Left renal cortex interstitium (tissue), 4 donors: ENCODE measurements at regions not wholly inside any gene's neighbourhood (a gene's known extent, or its start where the extent isn't known, plus 50 kb on each side); places are given as distances from the start of the nearest gene placed in this dataset.
A peak's percentile ranks its signal among the peaks of the same experiment; 100 is the strongest.

ENCODE experiments used
- DNase-seq, 4 donors: peaks; one replicate each; pipeline ENCODE4 v3.0.0-alpha.2; 2013; ENCODE audit warnings: low read depth in 4 of 4, low spot score in 2 of 4, missing footprints in 1 of 4

GRCh38 chr2:52897511-52898044 is 870.0 kb upstream of the CHAC2 start:
- DNase-seq = no peak

GRCh38 chr2:52895726-52896340 is 871.8 kb upstream of the CHAC2 start:
- no peak for DNase-seq

GRCh38 chr2:52886556-52886955 is 881.0 kb upstream of the CHAC2 start:
- no peak for DNase-seq

GRCh38 chr2:52884761-52885352 is 882.7 kb upstream of the CHAC2 start:
- DNase-seq = no peak

DNA sequence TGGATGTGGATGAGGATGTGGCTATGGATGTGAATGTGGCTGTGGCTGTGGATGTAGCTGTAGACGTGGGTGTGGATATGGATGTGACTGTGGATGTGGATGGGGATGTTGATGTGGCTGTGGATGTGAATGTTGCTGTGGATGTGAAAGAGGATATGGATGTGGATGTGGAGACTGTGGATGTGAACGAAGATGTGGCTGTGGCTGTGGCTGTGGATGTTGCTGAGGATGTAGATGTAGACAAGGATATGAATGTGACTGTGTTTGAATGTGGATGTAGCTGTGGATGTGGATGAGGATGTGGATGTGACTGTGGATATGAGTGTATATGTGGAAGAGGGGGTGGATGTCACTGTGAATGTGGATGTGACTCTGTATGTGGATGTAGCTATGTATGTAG is 884.6 kb upstream of the CHAC2 start:
- DNase-seq = no peak

GRCh38 chr2:52881606-52882005 is 886.0 kb upstream of the CHAC2 start:
- no peak for DNase-seq

DNA sequence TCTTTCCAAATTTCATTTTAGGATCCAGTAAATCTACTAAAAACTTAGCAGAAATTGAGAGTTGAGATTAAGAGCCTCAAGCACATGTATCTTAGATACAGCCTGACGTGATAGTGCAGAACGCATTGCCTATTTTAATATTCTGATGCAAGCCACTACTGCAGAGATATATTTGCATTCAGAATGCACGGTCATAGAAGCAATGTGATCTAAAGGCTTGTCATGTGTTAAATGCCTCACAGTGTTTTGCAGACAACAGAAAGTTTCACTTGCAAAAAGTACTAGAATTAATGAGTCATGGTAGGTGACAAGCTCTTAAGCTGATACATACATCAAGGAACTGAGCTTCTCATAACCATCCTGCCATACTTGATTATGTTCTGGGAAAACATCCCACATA is 886.7 kb upstream of the CHAC2 start:
- no peak for DNase-seq

- no peak for DNase-seq
Measured at GRCh38 chr2:52879561-52879960, 888.0 kb upstream of the CHAC2 start.

GRCh38 chr2:52877703-52878102 is 889.9 kb upstream of the CHAC2 start:
- DNase-seq = no peak

DNA sequence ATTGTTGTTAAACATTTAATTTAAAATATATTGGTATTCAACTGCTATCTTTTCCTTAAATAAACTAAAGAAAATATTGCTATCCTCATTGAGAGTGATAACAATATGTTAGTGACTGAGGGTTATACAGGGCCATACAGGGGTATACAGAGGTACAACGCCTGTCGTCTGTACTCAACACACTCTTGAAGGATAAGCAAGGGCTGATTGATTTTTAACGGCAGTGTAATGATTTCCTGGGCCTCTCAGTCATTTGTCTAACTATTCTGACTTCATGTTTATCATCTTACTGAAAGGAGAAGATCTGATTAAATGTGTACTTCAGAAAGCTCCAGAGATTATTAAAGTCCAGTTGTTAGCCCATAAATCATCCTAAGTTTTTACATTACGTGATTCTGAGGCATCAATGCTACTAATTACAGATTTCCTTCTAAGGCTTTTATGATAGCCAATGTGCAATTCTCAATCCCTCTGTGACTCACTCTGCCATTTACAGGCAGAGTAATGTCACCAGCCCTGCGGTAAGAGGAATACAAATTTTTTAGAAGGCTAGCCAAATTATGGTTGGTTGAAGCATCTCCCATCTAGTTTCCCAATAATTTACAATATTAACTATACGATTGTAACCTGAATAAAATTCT is 893.0 kb upstream of the CHAC2 start:
- DNase-seq = no peak

DNA sequence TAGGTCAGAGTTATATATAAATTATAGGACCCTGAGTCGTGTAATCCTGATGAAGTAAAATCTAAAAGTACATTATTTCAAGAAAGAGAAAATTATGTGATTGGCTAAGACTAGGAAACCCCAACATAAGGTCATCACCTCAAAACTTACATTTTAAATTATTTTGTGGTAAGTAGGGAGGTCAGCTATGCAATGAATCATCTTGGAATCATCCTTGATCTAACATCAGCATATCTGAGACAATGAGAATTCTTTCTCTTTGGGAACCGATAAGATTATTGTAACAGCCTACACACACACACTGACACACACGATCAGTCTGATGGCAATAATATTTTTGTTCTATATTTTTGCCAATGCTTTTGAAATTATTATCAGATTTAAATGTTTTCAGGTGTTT is 904.8 kb upstream of the CHAC2 start:
- DNase-seq = no peak

GRCh38 chr2:52861596-52861995 is 906.0 kb upstream of the CHAC2 start:
- peak in 1 of 4 donors; percentile 3 for DNase-seq

GRCh38 chr2:52859065-52859464 is 908.5 kb upstream of the CHAC2 start:
- DNase-seq = no peak

- DNase-seq = no peak
Measured at GRCh38 chr2:52857722-52858121, 909.9 kb upstream of the CHAC2 start.

DNA sequence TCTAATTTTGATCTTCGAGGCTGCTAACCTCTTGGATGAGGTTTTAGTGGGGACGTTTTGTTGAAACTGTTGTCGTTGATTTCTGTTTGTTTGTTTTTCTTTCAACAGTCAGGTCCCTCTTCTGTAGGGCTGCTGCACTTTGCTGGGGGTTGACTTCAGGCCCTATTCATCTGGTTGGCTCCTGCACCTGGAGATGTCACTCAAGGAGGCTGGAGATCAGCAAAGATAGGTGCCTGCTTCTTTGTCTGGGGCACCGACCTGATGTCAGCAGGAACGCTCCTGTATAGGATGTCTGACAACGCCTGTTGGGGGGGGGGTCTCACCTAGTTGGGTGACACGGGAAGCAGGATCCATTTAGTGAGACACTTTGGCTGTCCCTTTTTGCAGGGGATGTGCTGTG is 915.6 kb upstream of the CHAC2 start:
- DNase-seq = no peak

- no peak for DNase-seq
Measured at GRCh38 chr2:52844701-52845423, 922.7 kb upstream of the CHAC2 start.

DNA sequence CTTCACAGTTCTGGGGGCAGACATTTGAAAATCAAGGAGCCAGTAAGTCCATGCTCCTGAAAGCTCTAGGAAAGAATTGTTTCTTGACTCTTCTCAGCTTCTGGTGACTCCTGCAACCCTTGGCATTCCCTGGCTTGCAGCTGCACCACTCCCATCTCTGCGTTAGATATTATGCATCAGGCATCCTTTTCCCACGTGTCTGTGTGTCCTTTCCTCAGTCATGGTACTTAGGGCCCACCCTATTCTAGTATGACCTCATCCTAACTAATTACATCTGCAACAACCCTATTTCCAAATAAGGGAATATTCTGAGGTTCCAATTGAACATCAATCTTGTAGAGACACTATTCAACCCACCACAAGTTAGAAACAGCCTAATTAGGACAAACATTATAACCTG is 931.7 kb upstream of the CHAC2 start:
- no peak for DNase-seq

DNA sequence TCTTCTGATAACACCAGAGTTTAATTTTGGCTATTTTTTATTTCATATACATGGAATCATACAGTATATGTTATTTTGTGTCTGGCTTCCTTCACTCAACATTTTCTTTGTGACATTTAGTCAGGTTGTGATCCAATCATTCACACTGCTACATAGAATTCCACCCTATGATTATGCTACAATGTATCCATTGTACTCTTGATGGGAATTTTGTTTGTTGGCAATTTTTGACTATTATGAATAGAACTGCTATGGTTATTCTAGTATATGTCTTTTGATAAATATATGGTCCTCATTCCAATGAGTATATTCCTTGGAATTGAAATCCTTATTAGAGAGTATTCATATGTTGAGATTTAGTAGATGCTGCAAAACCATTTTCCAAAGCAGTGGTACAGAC is 936.4 kb upstream of the CHAC2 start:
- DNase-seq = no peak

GRCh38 chr2:52828112-52828511 is 939.5 kb upstream of the CHAC2 start:
- DNase-seq = no peak

DNA sequence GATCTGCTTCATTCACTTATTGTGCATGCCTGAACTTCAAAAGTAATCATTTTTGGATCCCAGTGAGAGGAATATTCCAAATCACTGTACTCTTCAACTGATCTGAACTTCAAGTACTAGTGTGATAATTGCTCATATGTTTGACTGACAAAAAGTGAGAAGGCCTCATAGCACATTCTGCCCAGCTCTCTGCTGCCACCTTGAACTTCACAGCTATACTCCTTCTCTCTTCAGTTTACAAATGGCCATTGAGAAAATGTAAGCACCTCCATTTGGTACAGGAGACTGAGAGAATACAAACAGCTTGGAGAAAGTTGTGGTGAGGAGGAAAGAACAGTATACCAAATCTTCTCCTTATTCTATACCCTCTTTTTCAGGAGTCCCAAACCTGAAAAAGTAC is 946.0 kb upstream of the CHAC2 start:
- no peak for DNase-seq

- DNase-seq = no peak
Measured at GRCh38 chr2:52818958-52819357, 948.6 kb upstream of the CHAC2 start.
